ENCODE measurements at regions not wholly inside any gene's neighbourhood (a gene's known extent, or its start where the extent isn't known, plus 50 kb on each side); places are given as distances from the start of the nearest gene placed in this dataset.

DNA sequence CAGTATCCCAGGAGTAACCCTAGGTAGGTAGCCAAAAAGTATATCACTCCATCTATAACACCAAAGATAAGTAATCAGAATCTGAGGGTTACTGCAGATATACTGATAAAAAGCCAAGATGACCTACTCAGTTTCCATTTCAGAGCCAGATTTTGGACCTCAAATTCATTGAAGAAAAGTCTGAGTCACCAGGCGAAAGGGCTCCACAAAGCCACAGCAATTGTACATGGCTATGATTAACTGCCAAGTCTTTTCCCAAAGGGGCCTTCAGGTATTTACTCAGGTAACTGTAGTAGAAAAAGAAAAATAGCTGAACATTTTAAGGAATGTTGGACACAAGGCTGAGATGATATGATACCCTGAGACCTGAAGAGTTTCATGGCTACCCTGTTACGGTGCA is 75.6 kb upstream of the KCNH7 start:
- in situ Hi-C loops (cut with MboI; ENCODE audit: low sequenced_read_pairs), result loop anchor here (25.0 kb wide), 1 partner anchor 223 kb away; no protein-coding TSS in a partner anchor

DNA sequence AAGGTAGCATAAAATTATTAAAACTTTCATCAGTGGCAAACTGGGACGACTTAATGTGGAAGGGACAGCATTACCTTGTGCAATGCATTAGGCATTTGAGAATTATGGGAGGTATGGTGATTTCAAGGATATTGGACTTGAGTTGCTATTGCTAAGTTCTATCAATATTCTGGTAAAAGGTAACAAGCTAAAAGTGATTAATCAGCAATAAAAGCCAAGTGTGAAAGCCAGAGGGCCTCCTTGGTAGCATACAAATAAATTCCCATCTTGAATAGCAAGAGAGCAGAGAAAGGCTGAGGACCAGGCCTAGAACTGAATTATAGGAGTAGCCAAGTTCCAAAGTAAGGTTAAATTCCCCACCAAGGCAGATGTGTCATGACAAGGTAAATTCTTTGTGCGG is 74.2 kb upstream of the KCNH7 start:
- in situ Hi-C loops (cut with MboI; ENCODE audit: low sequenced_read_pairs), result loop anchor here (25.0 kb wide), 1 partner anchor 225 kb away; no protein-coding TSS in a partner anchor

DNA sequence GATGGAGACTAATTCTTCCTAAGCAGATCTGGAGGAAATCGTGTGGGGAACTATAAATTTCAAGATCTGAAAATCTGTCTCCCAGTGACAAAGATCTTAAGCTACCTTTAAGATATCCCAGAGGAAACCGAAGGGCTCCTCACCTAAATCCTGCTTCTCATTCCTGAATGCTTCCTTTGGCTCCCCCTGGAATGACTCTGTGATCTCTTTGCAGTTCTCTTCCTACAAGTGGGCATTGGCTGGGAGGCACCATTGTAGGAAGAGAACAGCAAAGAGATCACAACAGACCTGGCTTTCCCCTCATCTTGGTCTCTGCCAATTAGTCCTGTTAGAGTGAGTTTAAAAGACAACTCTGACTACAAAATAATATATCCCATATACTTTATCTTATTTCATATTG is 70.0 kb upstream of the KCNH7 start:
- in situ Hi-C loops (cut with MboI; ENCODE audit: low sequenced_read_pairs), result loop anchor here (25.0 kb wide), 1 partner anchor 229 kb away; no protein-coding TSS in a partner anchor

DNA sequence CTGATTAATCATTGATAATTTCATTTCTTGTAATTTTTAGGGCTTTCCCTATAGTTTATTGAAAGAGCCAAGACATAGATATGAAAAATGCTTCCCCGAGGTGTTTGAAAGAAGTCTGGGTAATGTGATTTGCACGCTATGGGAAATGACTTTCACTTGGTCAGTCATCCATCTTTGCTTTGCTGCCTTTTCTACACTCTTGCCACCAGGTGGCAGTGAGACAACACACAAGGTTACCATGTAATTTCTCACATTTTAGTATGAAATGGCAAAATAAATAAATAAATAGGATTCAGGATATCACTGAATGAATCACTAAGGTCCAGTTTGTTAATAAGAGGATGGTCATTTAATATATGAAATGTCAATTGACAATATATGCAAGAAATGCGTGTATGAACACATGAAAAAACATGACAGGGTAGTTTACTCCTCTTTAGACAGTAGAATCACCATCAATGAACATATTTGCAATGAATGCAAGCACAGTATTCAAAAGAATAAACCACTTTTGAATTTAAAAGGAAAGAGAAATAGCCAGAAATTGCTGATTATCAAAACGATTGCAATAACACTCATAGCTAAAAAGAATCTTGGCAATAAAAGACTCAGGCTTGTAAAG is 52.2 kb upstream of the KCNH7 start:
- in situ Hi-C loops (cut with MboI; ENCODE audit: low sequenced_read_pairs), result no loop called here

DNA sequence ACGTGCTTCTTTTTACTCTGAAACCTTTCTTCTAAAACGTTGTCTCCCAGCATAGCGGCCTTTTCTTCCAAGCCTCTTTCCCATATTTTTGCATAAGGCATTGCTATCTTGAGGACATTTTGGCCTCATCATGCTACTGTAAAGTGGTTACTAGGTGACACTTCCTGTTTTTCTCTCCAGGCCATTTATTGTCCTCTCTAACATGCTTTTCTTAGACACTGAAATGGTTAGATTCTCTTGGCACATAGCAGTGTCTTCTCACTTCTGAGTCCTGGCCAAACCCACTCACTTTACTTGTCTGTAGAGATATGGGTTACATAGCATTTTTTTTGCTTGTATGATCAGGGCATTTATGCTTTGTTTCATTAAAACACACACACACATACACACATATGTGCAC is 50.1 kb upstream of the KCNH7 start:
- in situ Hi-C loops (cut with MboI; ENCODE audit: low sequenced_read_pairs), result no loop called here
